ENCODE measurements at regions not wholly inside any gene's neighbourhood (a gene's known extent, or its start where the extent isn't known, plus 50 kb on each side); places are given as distances from the start of the nearest gene placed in this dataset.

- H3K36me3 ChIP-seq (ENCODE audit: control insufficient read depth in 2 of 2, extremely low read depth in 1 of 2, insufficient read depth in 2 of 2, low read length in 2 of 2), result no peaks in the 10 kb centered on the region
- no peak overlapping the region for H3K4me3 ChIP-seq (replicated peaks in 1 of 3; ENCODE audit: insufficient read depth in 1 of 3, low read depth in 1 of 3, low read length in 3 of 3)
- FAIRE-seq, result no peak
- CTCF ChIA-PET, result no interaction called here
- H3K9me3 ChIP-seq (replicated peaks; ENCODE audit: control insufficient read depth, insufficient read depth, low read length), result peaks cover 4% of the 10 kb centered on the region
- POLR2A ChIA-PET, result no interaction called here
- dilution Hi-C loops (cut with MboI; ENCODE audit: extremely low pct_ligation_motif_present, low sequenced_read_pairs) (no loop called here), intact Hi-C loops (cut with micrococcal nuclease) (no loop called here)
- H3K4me1 ChIP-seq (ENCODE audit: control insufficient read depth, extremely low read depth, insufficient read depth, low read length), result no peaks in the 10 kb centered on the region
- H3K4me2 ChIP-seq (ENCODE audit: insufficient read depth, low read length), result no peak overlapping the region
- TF ChIP-seq EZH2 (IDR thresholded peaks at IDR 0.05; ENCODE audit: borderline replicate concordance, low read depth, low read length, severe bottlenecking) (no peak), GATA2 (IDR thresholded peaks at IDR 0.05; ENCODE audit: insufficient read depth, insufficient read length, low read depth, low read length) (no peak), FOS (IDR thresholded peaks at IDR 0.05; ENCODE audit: borderline replicate concordance, insufficient read depth, low read length) (no peak), JUN (IDR thresholded peaks at IDR 0.05; ENCODE audit: borderline replicate concordance, insufficient read depth, insufficient read length, low read depth) (no peak), POLR2AphosphoS5 (IDR thresholded peaks at IDR 0.05; ENCODE audit: insufficient read depth, low read depth, low read length) (no peak), MYC (IDR thresholded peaks at IDR 0.05; ENCODE audit: low read depth, low read length) (no peak), MAX (IDR thresholded peaks at IDR 0.05; ENCODE audit: insufficient read depth, insufficient read length) (no peak), POLR2A (IDR thresholded peaks at IDR 0.05; ENCODE audit: low read depth, low read length) (no peak), CTCF (IDR thresholded peaks at IDR 0.05; ENCODE audit: extremely low read depth in 1 of 2, insufficient read depth in 1 of 2, low read depth in 1 of 2, low read length in 2 of 2) (no peak)
- H3K9ac ChIP-seq (replicated peaks; ENCODE audit: extremely low read depth, insufficient read depth, low read length), result no peak overlapping the region
- no peak for DNase-seq (ENCODE audit: low read depth, low spot score)
- H3K79me2 ChIP-seq (ENCODE audit: control insufficient read depth, insufficient read depth, low read length), result no peaks in the 10 kb centered on the region
- no peak overlapping the region for H3K27ac ChIP-seq (ENCODE audit: insufficient read depth, low read depth, low read length)
- H4K20me1 ChIP-seq (replicated peaks; ENCODE audit: control insufficient read depth, extremely low read depth, insufficient read depth, low read length), result no peaks in the 10 kb centered on the region
- no peaks in the 10 kb centered on the region for H3K27me3 ChIP-seq (ENCODE audit: control insufficient read depth in 2 of 2, insufficient read depth in 2 of 2, low read length in 2 of 2)
- no peak overlapping the region for H2AFZ ChIP-seq (ENCODE audit: low read depth, low read length)
- no peaks in the 10 kb centered on the region for H3K9me1 ChIP-seq (replicated peaks; ENCODE audit: control insufficient read depth, extremely low read depth, insufficient read depth, low read length)
- BruUV-seq (replicated peaks), result no TSS peak
These were observed 1454.3 kb downstream of the MAT2B start for GRCh38 chr5:164959761-164960160.

All from endothelial cell of umbilical vein (primary cell).